HG03342 (cell line): ENCODE measurements at regions not wholly inside any gene's neighbourhood (a gene's known extent, or its start where the extent isn't known, plus 50 kb on each side); places are given as distances from the start of the nearest gene placed in this dataset.
A peak's percentile ranks its signal among the peaks of the same experiment; 100 is the strongest.

Source experiments
- ATAC-seq: cut with Tn5 transposase; IDR thresholded peaks from one replicate; pipeline ENCODE4 v1.9.1; 2021; ENCODE audit warnings: mild to moderate bottlenecking, moderate library complexity; ENCODE audit not compliant: unreplicated experiment

GRCh38 chr21:25338415-25338814 lies 268.9 kb downstream of the MRPL39 start:
- ATAC-seq: no peak

- ATAC-seq: no peak
These were observed 273.1 kb downstream of the MRPL39 start for GRCh38 chr21:25334046-25334730.

- no peak for ATAC-seq
These were observed 276.0 kb downstream of the MRPL39 start for GRCh38 chr21:25331286-25331685.

GRCh38 chr21:25330266-25330665 lies 277.0 kb downstream of the MRPL39 start:
- ATAC-seq: no peak

- no peak for ATAC-seq
These were observed 278.0 kb downstream of the MRPL39 start for GRCh38 chr21:25329227-25329825.

- no peak for ATAC-seq
These were observed 278.5 kb downstream of the MRPL39 start for GRCh38 chr21:25328736-25329135.

GRCh38 chr21:25326181-25326580 lies 281.1 kb downstream of the MRPL39 start:
- no peak for ATAC-seq

- no peak for ATAC-seq
These were observed 282.6 kb downstream of the MRPL39 start for GRCh38 chr21:25324666-25325065.

GRCh38 chr21:25323356-25323949 lies 283.8 kb downstream of the MRPL39 start:
- no peak for ATAC-seq

- no peak for ATAC-seq
These were observed 293.0 kb downstream of the MRPL39 start for GRCh38 chr21:25314247-25314646.

- no peak for ATAC-seq
These were observed 293.5 kb downstream of the MRPL39 start for GRCh38 chr21:25313829-25314228.

- ATAC-seq: no peak
These were observed 299.8 kb downstream of the MRPL39 start for GRCh38 chr21:25307489-25307888.

GRCh38 chr21:25304611-25305010 lies 302.7 kb downstream of the MRPL39 start:
- no peak for ATAC-seq

GRCh38 chr21:25300632-25301031 lies 306.6 kb downstream of the MRPL39 start:
- ATAC-seq: no peak

- ATAC-seq: peak; percentile 93
These were observed 308.5 kb downstream of the MRPL39 start for GRCh38 chr21:25298512-25299491.

- ATAC-seq: no peak
These were observed 310.2 kb downstream of the MRPL39 start for GRCh38 chr21:25297117-25297516.

- ATAC-seq: no peak
These were observed 311.0 kb downstream of the MRPL39 start for GRCh38 chr21:25296252-25296651.

- ATAC-seq: no peak
These were observed 314.9 kb downstream of the MRPL39 start for GRCh38 chr21:25292396-25292795.

GRCh38 chr21:25283720-25284119 lies 323.6 kb downstream of the MRPL39 start:
- ATAC-seq: no peak

GRCh38 chr21:25281134-25281533 lies 326.1 kb downstream of the MRPL39 start:
- no peak for ATAC-seq

- no peak for ATAC-seq
These were observed 327.2 kb downstream of the MRPL39 start for GRCh38 chr21:25280061-25280460.
